Glomerular endothelial cell (primary cell): ENCODE measurements at regions not wholly inside any gene's neighbourhood (a gene's known extent, or its start where the extent isn't known, plus 50 kb on each side); places are given as distances from the start of the nearest gene placed in this dataset.
"Not testable (repeated sequence)": the region's sequence is repeated elsewhere in the genome, so short reads cannot be mapped to it uniquely, and the experiment has no call there.

Experiments
- DNase-seq: peaks from one replicate; pipeline ENCODE4 v3.0.0-alpha.2; 2011; ENCODE audit warnings: low read depth, low spot score; ENCODE audit errors: extremely low read depth

GRCh38 chr6:131336596-131336995, 201.3 kb downstream of the AKAP7 start:
- DNase-seq: no peak

- DNase-seq: not testable (repeated sequence)
Observed at GRCh38 chr6:131346896-131347295, 211.6 kb downstream of the AKAP7 start.

- no peak for DNase-seq
Observed at GRCh38 chr6:131348572-131348971, 213.3 kb downstream of the AKAP7 start.

GRCh38 chr6:131349199-131349598, 213.9 kb downstream of the AKAP7 start:
- no peak for DNase-seq

- DNase-seq: no peak
Observed at GRCh38 chr6:131353106-131353505, 217.8 kb downstream of the AKAP7 start.

- DNase-seq: no peak
Observed at GRCh38 chr6:131353876-131354275, 218.6 kb downstream of the AKAP7 start.

- no peak for DNase-seq
Observed at GRCh38 chr6:131354356-131354755, 218.7 kb upstream of the ARG1 start.

- DNase-seq: no peak
Observed at GRCh38 chr6:131356161-131356560, 216.9 kb upstream of the ARG1 start.

- no peak for DNase-seq
Observed at GRCh38 chr6:131357501-131357900, 215.5 kb upstream of the ARG1 start.

- DNase-seq: no peak
Observed at GRCh38 chr6:131362070-131362469, 211.0 kb upstream of the ARG1 start.

- no peak for DNase-seq
Observed at GRCh38 chr6:131362696-131363095, 210.3 kb upstream of the ARG1 start.

- DNase-seq: no peak
Observed at GRCh38 chr6:131363947-131364834, 208.8 kb upstream of the ARG1 start.

GRCh38 chr6:131366223-131366622, 206.8 kb upstream of the ARG1 start:
- DNase-seq: no peak

GRCh38 chr6:131367206-131367873, 205.7 kb upstream of the ARG1 start:
- DNase-seq: no peak

- DNase-seq: no peak
Observed at GRCh38 chr6:131368198-131368911, 204.7 kb upstream of the ARG1 start.

GRCh38 chr6:131372535-131372934, 200.5 kb upstream of the ARG1 start:
- DNase-seq: no peak

GRCh38 chr6:131377112-131377705, 195.8 kb upstream of the ARG1 start:
- DNase-seq: no peak

GRCh38 chr6:131378874-131379273, 194.2 kb upstream of the ARG1 start:
- no peak for DNase-seq

GRCh38 chr6:131379948-131380347, 193.1 kb upstream of the ARG1 start:
- DNase-seq: no peak

GRCh38 chr6:131381052-131381708, 191.8 kb upstream of the ARG1 start:
- DNase-seq: no peak

GRCh38 chr6:131381709-131382093, 191.3 kb upstream of the ARG1 start:
- no peak for DNase-seq
